DOHH2 (cell line): ENCODE measurements at regions not wholly inside any gene's neighbourhood (a gene's known extent, or its start where the extent isn't known, plus 50 kb on each side); places are given as distances from the start of the nearest gene placed in this dataset.

Experiments
- CTCF ChIP-seq: fragments of 200-600 bp; sonication (generic); IDR thresholded peaks from one replicate; pipeline ENCODE4 v1.5.1; 2014; ENCODE audit warnings: antibody characterized with exemption, mild to moderate bottlenecking, low read depth, low read length; ENCODE audit not compliant: poor library complexity, severe bottlenecking
- EZH2phosphoT487 ChIP-seq: fragments of 200-600 bp; sonication (generic); IDR thresholded peaks from 2 replicates; pipeline ENCODE4 v1.6.1; 2017; ENCODE audit warnings: borderline replicate concordance, mild to moderate bottlenecking, antibody characterized with exemption, low read length, moderate library complexity, mixed read lengths

GRCh38 chrX:45795546-45795945 is 594.9 kb upstream of the DIPK2B start:
- TF ChIP-seq CTCF: no peak
- TF ChIP-seq EZH2phosphoT487: no peak
